Left kidney (tissue), 1 donor: ENCODE measurements at regions not wholly inside any gene's neighbourhood (a gene's known extent, or its start where the extent isn't known, plus 50 kb on each side); places are given as distances from the start of the nearest gene placed in this dataset.

ENCODE experiments used
- DNase-seq: peaks from one replicate; pipeline ENCODE4 v3.0.0-alpha.2; 2013

- no peak for DNase-seq
Observed at GRCh38 chr9:91100878-91101450, 260.8 kb downstream of the AUH start.

GRCh38 chr9:91101611-91102168 is 260.0 kb downstream of the AUH start:
- no peak for DNase-seq

GRCh38 chr9:91102269-91102668 is 259.4 kb downstream of the AUH start:
- DNase-seq: no peak

- DNase-seq: no peak
Observed at GRCh38 chr9:91103931-91104330, 257.8 kb downstream of the AUH start.

GRCh38 chr9:91106415-91107081 is 255.2 kb downstream of the AUH start:
- no peak for DNase-seq

- DNase-seq: no peak
Observed at GRCh38 chr9:91111226-91111625, 250.5 kb downstream of the AUH start.

GRCh38 chr9:91111876-91112275 is 249.8 kb downstream of the AUH start:
- no peak for DNase-seq

GRCh38 chr9:91113016-91113415 is 248.7 kb downstream of the AUH start:
- no peak for DNase-seq

- DNase-seq: no peak
Observed at GRCh38 chr9:91114450-91114849, 247.3 kb downstream of the AUH start.

GRCh38 chr9:91116211-91116610 is 245.5 kb downstream of the AUH start:
- DNase-seq: no peak

- DNase-seq: no peak
Observed at GRCh38 chr9:91116711-91117110, 245.0 kb downstream of the AUH start.

GRCh38 chr9:91117474-91117891 is 244.2 kb downstream of the AUH start:
- no peak for DNase-seq

GRCh38 chr9:91117959-91118703 is 243.6 kb downstream of the AUH start:
- peak; percentile 86 for DNase-seq

GRCh38 chr9:91118704-91119025 is 243.1 kb downstream of the AUH start:
- DNase-seq: no peak

GRCh38 chr9:91119142-91119541 is 242.6 kb downstream of the AUH start:
- DNase-seq: no peak

GRCh38 chr9:91119679-91120078 is 242.0 kb downstream of the AUH start:
- DNase-seq: no peak

GRCh38 chr9:91120200-91120599 is 241.5 kb downstream of the AUH start:
- DNase-seq: no peak

- DNase-seq: no peak
Observed at GRCh38 chr9:91122755-91123154, 239.0 kb downstream of the AUH start.

GRCh38 chr9:91126761-91127445 is 234.8 kb downstream of the AUH start:
- DNase-seq: no peak

- no peak for DNase-seq
Observed at GRCh38 chr9:91127653-91128052, 234.1 kb downstream of the AUH start.

GRCh38 chr9:91130796-91131318 is 230.9 kb downstream of the AUH start:
- DNase-seq: no peak

GRCh38 chr9:91131433-91131839 is 230.3 kb downstream of the AUH start:
- no peak for DNase-seq
